HG03045 (cell line): ENCODE measurements at regions not wholly inside any gene's neighbourhood (a gene's known extent, or its start where the extent isn't known, plus 50 kb on each side); places are given as distances from the start of the nearest gene placed in this dataset.
"Not testable (repeated sequence)": the region's sequence is repeated elsewhere in the genome, so short reads cannot be mapped to it uniquely, and the experiment has no call there.

Source experiments
- ATAC-seq: cut with Tn5 transposase; IDR thresholded peaks from one replicate; pipeline ENCODE4 v1.9.1; 2021; ENCODE audit warnings: mild to moderate bottlenecking, moderate library complexity; ENCODE audit not compliant: unreplicated experiment

DNA sequence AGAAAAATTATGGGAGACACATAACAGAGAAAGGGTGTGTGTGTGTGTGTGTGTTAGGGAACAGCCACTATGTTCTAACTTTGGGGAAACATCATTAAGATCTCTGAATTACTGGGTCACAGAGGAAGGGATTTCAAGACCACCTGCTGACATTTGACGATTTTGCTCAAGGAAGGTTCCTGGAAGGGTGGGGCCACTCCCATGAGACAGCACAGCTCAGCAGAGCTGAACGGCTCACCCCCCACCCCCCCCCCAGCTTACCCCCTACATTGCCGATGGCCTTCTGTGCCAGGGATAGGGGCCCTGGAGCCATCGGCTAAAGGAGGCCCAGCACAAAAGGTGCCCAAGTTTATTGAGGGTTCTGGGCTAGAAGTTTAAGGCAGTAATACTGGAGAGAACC is 122.4 kb downstream of the NPIPB11 start:
- not testable (repeated sequence) for ATAC-seq

DNA sequence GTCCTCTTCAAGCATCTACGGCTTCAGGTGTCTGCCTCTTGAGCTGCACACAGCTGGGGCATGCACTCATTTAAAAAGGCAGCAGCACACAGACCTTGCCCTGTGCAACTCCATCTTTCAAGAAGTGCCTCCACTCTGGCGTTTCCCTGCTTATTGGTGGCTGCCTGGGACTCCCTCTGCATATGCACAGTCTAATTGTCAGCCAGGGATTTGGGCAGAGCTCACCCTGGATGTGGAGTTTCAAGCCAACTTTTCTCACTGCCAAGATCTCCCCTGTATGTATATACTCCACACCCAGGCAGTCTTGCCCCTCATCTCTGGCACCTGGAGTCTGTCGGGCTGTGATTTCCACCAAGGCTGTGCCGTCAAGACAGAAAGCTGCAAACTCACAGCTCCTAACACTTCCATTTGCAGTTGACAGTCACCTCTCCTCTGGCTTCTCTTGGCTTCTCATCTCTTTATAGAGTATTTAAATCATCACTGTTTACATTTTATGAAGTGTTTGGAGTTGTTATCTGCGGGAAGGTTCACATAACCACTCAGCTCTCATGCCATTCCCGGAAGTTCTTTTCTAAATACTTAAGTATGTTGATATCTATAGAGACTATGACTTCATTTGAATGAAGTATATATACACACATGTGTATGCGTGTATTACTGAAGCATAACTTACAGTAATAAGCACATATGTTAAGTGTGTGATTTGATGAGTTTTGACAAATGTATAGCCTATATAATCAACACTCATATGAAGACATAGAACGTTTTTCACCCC is 128.2 kb downstream of the NPIPB11 start:
- ATAC-seq, result not testable (repeated sequence)

DNA sequence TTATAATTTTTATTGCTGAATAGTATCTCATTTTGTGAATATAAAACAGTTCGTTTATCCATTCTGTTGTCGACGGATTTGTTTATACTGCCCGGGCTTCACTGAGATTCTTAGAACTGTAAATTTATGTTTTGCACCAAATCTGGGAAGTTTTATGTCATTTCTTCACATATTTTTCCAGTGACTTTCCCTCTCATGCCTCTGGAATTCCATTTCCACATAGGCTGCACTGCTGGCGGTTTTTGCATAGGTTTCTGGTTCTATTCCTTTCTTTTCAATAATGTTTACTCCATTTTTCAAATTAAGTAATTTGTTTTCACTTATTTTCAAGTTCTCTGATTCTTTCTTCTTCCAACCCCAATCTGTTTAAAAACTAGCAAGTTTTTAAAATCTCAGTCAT is 130.1 kb downstream of the NPIPB11 start:
- not testable (repeated sequence) for ATAC-seq

DNA sequence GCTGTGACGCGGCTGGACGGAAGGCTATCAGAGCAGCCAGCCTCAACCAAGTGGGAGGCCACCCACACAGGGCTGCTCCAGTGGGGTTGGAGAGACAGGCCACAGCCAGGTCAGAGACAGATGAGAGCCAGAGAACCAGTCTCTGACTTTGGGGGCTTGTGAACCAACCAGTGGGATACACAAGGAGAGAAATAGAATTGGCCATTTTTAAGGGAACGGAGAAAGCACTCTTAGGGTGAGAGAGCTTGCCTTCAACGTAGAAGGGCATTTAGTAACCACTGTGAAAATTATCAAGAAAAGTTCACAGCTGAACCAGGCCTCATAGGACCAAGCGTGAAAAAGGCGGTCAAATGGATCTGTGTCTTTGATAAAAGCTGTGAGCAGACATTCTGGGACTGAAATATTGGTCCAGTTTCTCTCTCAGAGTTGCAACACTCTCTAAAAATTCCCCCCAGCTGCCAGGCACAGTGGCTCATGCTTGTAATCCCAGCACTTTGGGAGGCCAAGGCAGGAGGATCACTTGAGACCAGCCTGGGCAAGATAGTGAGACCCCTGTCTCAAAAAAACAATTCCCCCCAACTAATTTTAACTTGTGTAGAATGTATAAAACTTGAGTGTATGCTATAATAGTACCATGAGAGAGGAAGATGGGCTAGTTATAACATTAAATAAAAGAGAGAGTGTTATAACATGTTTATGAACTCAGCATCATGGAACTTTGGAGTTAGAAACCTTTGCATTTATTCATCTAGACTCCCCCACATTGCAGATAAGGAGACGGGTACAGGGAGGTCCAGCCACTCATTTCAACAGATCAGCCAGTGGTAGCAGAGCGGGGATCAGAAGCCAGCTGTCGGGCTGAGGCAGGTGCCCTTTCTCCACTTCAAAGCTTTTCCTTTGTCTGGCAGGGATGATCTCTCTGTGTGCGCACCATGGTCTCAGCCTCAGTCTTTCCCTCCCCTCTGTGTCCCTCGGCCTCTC is 132.2 kb downstream of the NPIPB11 start:
- not testable (repeated sequence) for ATAC-seq

DNA sequence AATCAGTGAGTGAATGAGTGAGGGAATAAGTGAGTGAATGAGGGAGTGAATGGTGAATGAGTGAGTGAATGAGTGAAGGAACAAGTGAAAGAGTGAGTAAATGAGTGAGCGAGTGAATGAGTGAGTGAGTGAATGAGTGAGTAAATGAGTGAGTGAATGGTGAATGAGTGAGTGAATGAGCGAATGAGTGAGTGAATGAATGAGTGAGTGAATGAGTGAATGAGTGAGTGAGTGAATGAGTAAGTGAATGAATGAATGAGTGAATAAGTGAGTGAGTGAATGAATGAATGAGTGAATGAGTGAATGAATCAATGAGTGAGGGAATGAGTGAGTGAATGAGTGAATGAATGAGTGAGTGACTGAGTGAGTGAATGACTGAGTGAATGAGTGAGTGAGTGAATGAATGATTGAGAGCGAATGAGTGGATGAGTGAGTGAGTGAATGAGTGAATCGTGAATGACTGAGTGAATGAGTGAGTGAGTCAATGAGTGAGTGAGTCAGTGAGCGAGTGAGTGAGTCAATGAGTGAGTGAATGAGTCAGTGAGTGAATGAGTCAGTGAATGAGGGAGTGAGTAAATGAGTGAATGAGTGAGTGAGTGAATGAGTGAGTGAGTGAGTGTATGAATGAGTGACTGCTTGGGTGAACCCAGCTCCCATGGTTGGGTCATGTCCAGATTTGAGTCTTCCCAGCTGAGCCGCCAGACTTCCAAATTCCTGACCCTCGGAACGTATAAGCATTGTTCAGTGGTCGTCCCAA is 133.0 kb downstream of the NPIPB11 start:
- ATAC-seq, result not testable (repeated sequence)

DNA sequence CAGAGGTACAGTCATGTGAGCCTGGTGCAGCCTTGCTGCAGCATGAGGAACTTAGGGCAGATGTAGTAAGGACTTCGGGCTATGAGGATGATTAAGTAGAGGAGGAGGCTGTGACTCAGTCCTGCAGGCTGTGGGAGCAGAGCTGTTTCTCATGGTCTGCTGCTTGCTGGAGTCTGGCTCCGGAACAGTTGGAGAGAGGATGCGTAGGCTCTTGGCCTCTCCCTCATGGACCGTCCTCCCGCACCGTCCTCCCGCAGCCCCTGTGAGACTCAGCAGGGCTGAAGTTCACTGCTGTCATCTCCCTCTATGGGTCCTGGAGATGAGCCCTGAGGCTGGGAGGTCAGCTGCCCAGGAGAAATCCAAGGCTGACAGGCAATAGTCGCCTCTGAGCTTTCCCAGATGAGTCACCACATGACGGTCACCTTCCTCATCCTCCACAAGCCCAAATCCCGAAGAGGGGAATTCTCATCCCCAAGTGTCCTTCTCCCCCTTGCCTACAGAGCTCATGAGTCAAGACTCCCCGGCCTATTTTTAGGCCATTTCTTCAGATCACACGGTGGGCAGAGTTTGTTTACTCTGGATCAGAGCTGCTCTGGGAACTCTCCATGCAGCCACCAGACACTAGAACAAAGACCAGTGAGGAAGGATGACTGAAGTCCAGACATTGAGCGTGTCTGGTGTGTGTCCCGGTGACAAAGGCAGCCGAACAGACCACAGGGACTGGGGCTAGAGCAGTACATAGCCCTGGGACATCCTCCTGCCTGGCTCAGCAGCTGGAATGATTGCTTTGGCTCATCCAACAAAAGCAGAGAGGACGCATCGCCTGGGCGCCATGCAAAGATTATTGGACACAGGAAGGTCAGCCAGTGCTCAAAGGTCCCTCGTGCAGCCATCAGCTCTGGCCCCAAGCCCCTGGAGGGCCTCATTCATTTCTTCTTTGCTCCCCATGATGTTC is 134.5 kb downstream of the NPIPB11 start:
- ATAC-seq, result not testable (repeated sequence)

DNA sequence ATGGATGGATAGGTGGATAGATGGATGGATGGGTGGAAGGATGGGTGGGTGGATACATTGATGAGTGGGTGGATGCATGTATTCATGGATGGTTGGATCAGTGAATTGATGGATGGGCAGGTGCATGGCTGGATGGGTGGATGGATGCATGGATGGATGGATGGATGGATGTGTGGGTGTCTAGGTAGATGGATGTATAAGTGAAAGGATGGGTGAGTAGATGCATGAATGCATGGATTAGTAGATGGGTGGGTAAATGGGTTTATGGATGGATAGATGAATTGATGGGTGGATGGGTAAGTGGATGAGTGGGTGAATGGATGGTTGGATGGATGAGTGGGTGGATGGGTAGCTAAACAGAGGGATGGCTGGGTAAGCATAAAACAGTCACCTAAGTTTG is 135.6 kb downstream of the NPIPB11 start:
- ATAC-seq, result not testable (repeated sequence)

DNA sequence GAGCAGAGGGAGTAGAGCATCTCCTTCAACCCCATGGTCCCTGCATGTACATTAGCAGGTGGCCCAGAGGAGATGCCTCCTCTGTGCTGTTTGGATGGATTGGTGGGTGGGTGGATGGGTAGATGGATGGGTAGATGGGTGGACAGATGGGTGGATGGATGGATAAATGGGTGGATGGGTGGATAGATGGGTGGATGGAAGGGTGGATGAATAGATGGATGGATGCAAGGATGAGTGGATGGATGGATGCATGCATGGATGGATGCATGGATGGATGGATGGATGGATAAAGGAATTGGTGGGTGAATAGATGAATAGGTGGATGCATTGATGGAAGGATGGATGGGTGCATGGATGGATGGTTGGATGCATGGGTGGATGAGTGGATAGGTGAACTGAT is 136.5 kb downstream of the NPIPB11 start:
- ATAC-seq, result not testable (repeated sequence)

DNA sequence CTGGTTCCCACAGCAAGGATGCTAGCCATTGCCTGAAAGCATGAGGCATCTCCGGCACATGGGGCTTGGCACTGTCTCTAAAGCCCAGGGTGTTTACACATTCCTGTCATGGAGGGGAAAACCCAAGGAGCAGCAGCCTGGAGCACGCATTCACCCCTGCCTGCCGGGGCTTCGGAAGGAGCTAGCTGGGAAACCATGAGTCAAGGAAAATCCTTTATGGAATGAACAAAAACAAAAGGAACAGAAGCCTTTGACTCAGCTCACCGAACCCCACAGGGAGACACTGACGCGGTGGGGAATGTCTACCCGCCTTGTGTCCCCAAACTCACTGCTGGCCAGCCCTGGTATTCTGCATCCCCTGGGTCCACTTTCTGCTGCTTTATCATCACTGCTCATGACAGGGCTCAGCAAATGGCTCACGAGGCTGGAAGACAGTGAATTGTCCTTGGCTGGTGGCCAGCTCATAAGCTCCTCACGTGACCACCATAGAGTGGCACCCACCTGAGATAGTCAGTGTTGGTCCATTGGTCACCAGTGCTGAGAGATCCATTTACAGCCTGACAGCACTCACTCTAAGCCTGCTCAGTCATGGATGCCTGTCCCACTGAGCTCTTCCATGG is 137.2 kb downstream of the NPIPB11 start:
- not testable (repeated sequence) for ATAC-seq

DNA sequence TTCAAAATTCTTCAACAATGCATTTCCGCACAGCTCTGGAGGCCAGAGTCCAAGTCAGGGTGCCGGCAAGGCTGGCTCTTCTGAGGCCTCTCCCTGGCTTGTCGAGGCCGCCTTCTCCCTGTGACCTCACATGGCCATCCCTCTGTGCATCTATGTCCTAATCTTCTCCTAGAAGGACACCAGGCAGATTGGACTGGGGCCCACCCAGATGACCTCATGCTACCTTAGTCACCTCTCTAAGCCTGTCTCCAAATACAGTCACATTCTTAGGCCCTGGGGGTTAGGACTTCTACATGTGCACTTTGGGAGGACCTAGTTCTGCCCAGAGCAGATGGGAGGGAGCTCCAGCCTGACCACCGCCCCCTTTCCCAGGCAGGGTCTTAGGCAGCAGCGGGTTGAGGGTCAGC is 137.7 kb downstream of the NPIPB11 start:
- ATAC-seq, result not testable (repeated sequence)

DNA sequence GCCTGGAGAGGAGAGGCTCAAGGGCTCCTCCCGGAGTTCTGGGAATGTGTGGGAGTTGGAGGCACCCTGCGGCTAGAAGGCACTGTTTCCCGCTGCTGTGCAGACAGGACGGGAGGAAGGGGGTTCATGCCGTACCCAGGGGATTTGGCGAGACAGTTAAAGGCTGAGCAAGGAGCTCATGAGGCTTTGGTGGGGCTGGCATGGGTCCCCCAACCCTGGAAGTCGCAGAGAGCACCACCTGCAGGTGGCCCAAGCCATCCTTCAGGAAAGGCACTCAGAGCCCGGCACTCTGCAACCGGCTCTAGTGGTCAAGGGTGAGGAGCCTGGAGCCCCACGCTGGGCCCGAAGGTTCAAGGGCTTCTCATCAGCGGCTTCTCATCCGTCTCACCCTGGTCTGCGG is 138.2 kb downstream of the NPIPB11 start:
- not testable (repeated sequence) for ATAC-seq

DNA sequence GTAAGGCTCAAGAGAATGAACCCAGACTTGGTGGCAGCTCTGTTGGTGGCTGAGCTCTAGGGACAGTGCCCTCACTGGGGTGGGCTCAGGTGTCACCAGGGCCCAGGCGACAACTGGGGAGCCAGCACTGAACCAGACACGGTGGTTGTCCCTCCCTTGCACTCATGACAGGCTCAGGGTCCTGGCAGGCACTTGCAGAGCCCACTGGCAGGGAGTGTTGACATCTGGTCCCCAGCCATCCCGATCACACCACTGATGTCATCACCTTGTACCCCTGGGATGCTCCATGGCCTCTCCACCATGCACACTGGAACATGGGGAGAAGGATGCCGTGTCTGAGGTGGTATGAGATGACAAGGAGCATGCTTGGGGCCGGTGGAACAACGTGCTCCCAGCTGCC is 138.6 kb downstream of the NPIPB11 start:
- ATAC-seq, result not testable (repeated sequence)

DNA sequence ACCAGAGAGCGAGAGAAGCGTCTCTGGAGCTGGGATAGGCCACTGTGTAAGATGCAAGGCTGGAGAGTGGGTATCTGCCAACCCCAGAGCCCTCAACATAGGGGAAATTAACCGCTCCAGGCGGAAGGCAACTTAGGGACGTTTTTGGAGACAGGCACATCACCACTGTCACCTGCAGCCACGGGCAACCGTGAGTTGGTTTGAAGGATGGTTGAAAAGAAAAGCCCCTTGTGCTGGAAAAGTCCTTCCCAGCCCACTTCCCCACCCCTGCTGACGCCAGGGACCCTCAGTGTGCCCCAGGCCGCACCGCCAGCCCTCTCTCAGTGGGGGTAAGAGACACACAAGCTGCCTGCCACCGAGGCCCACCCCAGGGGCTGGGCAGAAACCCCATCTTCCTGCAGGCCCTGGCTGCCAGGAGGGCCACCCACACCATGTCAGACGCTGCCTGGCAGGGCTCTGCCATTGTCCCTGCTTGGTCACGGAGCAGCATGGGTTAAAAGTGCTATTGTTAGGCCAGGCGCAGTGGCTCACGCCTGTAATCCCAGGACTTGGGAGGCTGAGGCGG is 139.4 kb downstream of the NPIPB11 start:
- ATAC-seq, result not testable (repeated sequence)

DNA sequence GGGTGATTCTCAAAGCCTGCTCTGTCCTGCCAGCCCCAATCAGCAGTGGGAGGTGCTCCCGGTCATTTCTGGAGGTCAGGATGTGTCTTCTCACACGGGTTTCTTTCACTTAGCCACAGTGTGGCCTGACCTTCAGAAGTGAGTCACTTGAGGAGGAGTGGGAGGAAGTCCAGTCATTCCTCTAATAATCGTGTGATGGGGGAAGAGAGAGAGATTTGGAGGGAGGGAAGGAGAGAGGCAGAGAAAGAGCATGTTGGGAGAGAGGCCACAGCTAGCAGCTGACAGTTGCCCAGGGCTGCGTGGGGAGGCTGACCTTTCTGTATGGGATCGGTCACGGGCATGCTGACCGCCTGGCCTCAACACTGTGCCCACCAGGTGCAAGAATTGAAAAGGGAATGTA is 139.9 kb downstream of the NPIPB11 start:
- not testable (repeated sequence) for ATAC-seq

DNA sequence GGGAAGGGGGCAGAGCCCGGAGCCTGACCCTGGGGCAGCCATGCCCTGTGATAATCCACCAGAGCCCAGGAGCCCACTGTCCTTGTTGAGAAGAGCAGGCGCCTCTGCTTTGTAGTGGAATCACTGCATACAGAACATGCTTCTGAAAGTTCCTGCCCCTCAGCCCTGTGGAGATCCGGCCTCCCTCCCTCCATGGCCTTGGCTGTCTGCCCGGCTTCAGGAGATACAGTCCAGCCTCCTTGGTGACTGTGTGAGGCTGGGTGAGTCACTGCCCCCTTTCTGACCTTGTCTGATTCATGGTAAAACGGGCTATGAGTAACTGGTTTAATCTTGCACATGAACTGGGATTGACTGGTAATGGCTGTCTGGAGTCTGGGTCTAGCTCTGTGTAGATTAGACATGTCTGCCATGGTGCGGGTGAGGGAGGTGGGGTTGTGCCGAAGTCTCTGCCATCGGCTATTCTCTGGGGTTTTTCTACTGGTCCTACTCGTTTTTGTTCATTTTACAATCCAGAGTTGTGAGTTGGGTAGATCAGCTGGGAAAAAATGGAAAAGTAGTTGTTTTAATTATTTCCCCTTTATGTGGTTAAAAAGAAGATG is 141.2 kb downstream of the NPIPB11 start:
- ATAC-seq, result not testable (repeated sequence)

DNA sequence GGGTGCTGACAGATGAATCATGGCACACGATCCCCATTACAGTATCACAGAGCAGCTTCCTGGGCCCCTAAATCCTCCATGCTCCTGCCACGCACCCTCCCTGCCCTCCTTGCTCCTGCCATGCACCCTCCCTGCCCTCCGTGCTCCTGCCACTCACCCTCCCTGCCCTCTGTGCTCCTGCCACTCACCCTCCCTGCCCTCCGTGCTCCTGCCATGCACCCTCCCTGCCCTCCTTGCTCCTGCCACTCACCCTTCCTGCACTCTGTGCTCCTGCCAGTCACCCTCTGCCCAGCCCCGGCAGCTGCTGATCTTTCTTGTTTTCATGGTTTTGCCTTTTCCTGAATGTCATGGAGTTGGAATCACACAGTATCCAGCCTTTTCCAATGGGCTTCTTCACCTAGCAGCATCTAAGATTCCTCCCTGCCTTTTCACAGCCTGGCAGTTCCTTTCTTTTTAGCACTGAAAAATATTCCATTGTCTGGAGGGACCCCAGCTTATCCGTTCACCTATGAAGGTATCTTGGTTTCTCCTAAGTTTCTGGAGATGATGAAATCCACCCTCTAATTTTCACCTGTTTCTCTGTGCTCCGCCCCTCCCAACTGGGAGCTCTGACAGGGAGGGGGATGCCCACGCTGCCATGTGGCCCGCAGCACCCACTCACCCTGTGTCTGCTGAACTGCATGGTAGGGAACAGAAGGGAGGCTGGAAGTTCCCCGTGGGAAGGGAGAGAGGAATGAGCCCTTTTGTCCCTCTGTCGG is 142.3 kb downstream of the NPIPB11 start:
- ATAC-seq, result not testable (repeated sequence)

DNA sequence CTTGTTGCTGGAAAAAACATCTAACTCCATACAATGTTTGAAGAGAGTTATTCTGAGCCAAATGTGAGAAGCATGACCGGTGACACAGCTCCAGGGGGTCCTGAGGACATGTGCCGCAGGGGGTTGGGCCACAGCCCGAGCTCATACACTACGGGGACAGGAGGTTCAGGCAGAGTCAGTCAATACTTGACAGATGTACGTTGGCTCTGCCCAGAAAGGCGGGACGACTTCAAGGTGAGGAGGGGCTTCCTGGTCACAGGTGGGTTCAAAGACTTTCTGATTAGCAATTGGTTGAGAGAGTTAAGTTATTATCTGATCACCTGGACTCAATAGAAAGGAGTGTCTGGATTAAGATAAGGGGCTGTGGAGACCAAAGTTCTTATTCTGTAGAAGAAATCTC is 143.8 kb downstream of the NPIPB11 start:
- ATAC-seq, result not testable (repeated sequence)
